GM12878 (cell line): ENCODE measurements at regions not wholly inside any gene's neighbourhood (a gene's known extent, or its start where the extent isn't known, plus 50 kb on each side); places are given as distances from the start of the nearest gene placed in this dataset.

ENCODE experiments used
- ATAC-seq: fragments of 200-7000 bp; cut with Tn5 transposase; 3 replicates; pipeline ENCODE4 v1.9.1; 2020; ENCODE audit warnings: mild to moderate bottlenecking, moderate library complexity
- BruUV-seq: library from RNA; stranded (reverse); fragments of 400-500 nt; replicated peaks from 2 replicates; lab custom pipeline; 2021; lab: Mats Ljungman, UMichigan
- CTCF ChIA-PET: fragments of 300-600 bp; sonication (Branson Sonifier 250); formaldehyde crosslinking; extraction: SDS; loops from one replicate; lab custom pipeline; 2021; ENCODE audit warnings: inconsistent platforms; lab: Yijun Ruan, JAX
- POLR2A ChIA-PET: fragments of 350-600 bp; formaldehyde crosslinking; extraction: SDS; loops from one replicate; lab custom pipeline; 2021; ENCODE audit warnings: inconsistent platforms; lab: Charles Lee
- RAD21 ChIA-PET: fragments of 300-600 bp; sonication (Branson Sonifier 250); formaldehyde crosslinking; loops from one replicate; lab custom pipeline; 2023; ENCODE audit warnings: antibody characterized with exemption; ENCODE audit not compliant: unreplicated experiment; lab: Charles Lee
- SMC1A ChIA-PET: fragments of 300-600 bp; sonication (Branson Sonifier 250); formaldehyde crosslinking; loops from one replicate; lab custom pipeline; 2023; ENCODE audit not compliant: unreplicated experiment, uncharacterized antibody; lab: Charles Lee
- DNase-seq: peaks from one replicate; pipeline ENCODE4 v3.0.0-alpha.2; 2011; ENCODE audit warnings: low read depth, low spot score
- FAIRE-seq: peaks from 3 replicates; lab custom pipeline; 2011; peaks lifted over from hg19 to GRCh38; lab: Jason Lieb, UNC
- H2AFZ ChIP-seq: 2 replicates; pipeline ENCODE4 v1.6.0; 2011; ENCODE audit warnings: low read depth, low read length, control low read depth; ENCODE audit not compliant: control insufficient read depth
- H3K27ac ChIP-seq: 2 replicates; pipeline ENCODE4 v1.5.1; 2011; ENCODE audit warnings: control low read depth; ENCODE audit not compliant: control insufficient read depth, insufficient read depth
- H3K27me3 ChIP-seq, 2 experiments: replicated peaks in 1 of 2; 2 replicates each; pipeline versions ENCODE4 v1.6.0 to v1.6.1; 2011; ENCODE audit warnings: low read length in 1 of 2; ENCODE audit not compliant: control insufficient read depth in 2 of 2, insufficient read depth in 2 of 2
- H3K36me3 ChIP-seq, 2 experiments: 2 replicates each; pipeline ENCODE4 v1.5.1; 2011; ENCODE audit warnings: low read length in 1 of 2; ENCODE audit not compliant: control insufficient read depth in 2 of 2, insufficient read depth in 2 of 2
- H3K4me1 ChIP-seq: 2 replicates; pipeline ENCODE4 v1.6.1; 2011; ENCODE audit warnings: mild to moderate bottlenecking, low read length, moderate library complexity, mixed read lengths; ENCODE audit not compliant: control insufficient read depth, insufficient read depth
- H3K4me2 ChIP-seq: 2 replicates; pipeline ENCODE4 v1.6.0; 2011; ENCODE audit warnings: control low read depth; ENCODE audit not compliant: control insufficient read depth, insufficient read depth
- H3K4me3 ChIP-seq: fragments of 200-600 bp; sonication (generic); 2 replicates; pipeline ENCODE4 v1.5.1; 2016
- H3K79me2 ChIP-seq: 2 replicates; pipeline ENCODE4 v1.6.0; 2011; ENCODE audit warnings: low read length; ENCODE audit not compliant: control insufficient read depth, insufficient read depth
- H3K9ac ChIP-seq: 2 replicates; pipeline ENCODE4 v1.8.0; 2011; ENCODE audit warnings: low read length, control low read depth, mixed read lengths; ENCODE audit not compliant: control insufficient read depth, insufficient read depth
- H3K9me3 ChIP-seq: replicated peaks from 3 replicates; pipeline ENCODE4 v1.5.1; 2011; ENCODE audit warnings: mild to moderate bottlenecking, low read length; ENCODE audit not compliant: control insufficient read depth, insufficient read depth
- H4K20me1 ChIP-seq: 2 replicates; pipeline ENCODE4 v1.6.0; 2011; ENCODE audit not compliant: control insufficient read depth, insufficient read depth
- ATF3 ChIP-seq: IDR thresholded peaks from 2 replicates; pipeline ENCODE4 v1.6.1; 2011; ENCODE audit warnings: low read depth, mild to moderate bottlenecking, low read length, moderate library complexity, borderline replicate concordance; ENCODE audit errors: extremely low read depth
- IRF3 ChIP-seq: fragments of 450-650 bp; IDR thresholded peaks from 2 replicates; pipeline ENCODE4 v1.6.1; 2014; ENCODE audit warnings: mild to moderate bottlenecking
- MEF2A ChIP-seq: IDR thresholded peaks from 2 replicates; pipeline ENCODE4 v1.6.1; 2011; ENCODE audit warnings: low read depth, mild to moderate bottlenecking, low read length, moderate library complexity; ENCODE audit not compliant: insufficient read depth
- NR2F1 ChIP-seq: fragments of 450-650 bp; conservative IDR thresholded peaks from 2 replicates; pipeline ENCODE4 v1.6.1; 2017; ENCODE audit warnings: mild to moderate bottlenecking
- PAX8 ChIP-seq: fragments of 450-650 bp; IDR thresholded peaks from 2 replicates; pipeline ENCODE4 v1.6.1; 2017; ENCODE audit warnings: mild to moderate bottlenecking, moderate library complexity
- REST ChIP-seq: IDR thresholded peaks from 2 replicates; pipeline ENCODE4 v1.6.1; 2012; ENCODE audit warnings: mild to moderate bottlenecking, low read depth, low read length
- SKIL ChIP-seq: fragments of 450-650 bp; IDR thresholded peaks from 2 replicates; pipeline ENCODE4 v1.6.1; 2017; ENCODE audit warnings: mild to moderate bottlenecking, low read depth, inconsistent platforms; ENCODE audit not compliant: poor library complexity, severe bottlenecking
- USF1 ChIP-seq: IDR thresholded peaks from 2 replicates; pipeline ENCODE4 v1.6.1; 2011; ENCODE audit warnings: borderline replicate concordance, low read depth, mild to moderate bottlenecking, moderate library complexity, mixed read lengths, low read length; ENCODE audit not compliant: insufficient read depth; ENCODE audit errors: extremely low read length
- ZZZ3 ChIP-seq: IDR thresholded peaks from 2 replicates; pipeline ENCODE4 v1.6.1; 2011; ENCODE audit warnings: low read depth; ENCODE audit not compliant: control insufficient read depth, insufficient read length
- WGBS: methylation state at CpG from one replicate; pipeline ENCODE4 v1.1.6; 2016; ENCODE audit warnings: low lambda C conversion rate; ENCODE audit not compliant: insufficient replicate concordance, insufficient coverage; ENCODE audit errors: missing lambda C conversion rate; 5-methylcytosine and 5-hydroxymethylcytosine counted together
- in situ Hi-C: fragments of 300-500 bp; cut with MboI; formaldehyde crosslinking; loops from 9 replicates; pipeline ENCODE4 v1.14.3; 2018; ENCODE audit warnings: mixed read lengths
- intact Hi-C: fragments of 100-400 bp; cut with micrococcal nuclease; formaldehyde crosslinking; loops from one replicate; pipeline ENCODE4 v1.14.2; 2022; ENCODE audit not compliant: unreplicated experiment

GRCh38 chr13:86020351-86021002 is 221.3 kb upstream of the SLITRK6 start:
- no peak overlapping the region for H3K4me3 ChIP-seq
- no peak overlapping the region for H2AFZ ChIP-seq
- intact Hi-C loops: no loop called here
- H3K4me1 ChIP-seq: no peaks in the 10 kb centered on the region
- BruUV-seq: no TSS peak
- no peaks in the 10 kb centered on the region for H4K20me1 ChIP-seq
- H3K27me3 ChIP-seq: no peaks in the 10 kb centered on the region
- H3K4me2 ChIP-seq: no peak overlapping the region
- in situ Hi-C loops: no loop called here
- H3K27ac ChIP-seq: no peak overlapping the region
- DNase-seq (no peak), FAIRE-seq (no peak), ATAC-seq (no peak)
- no peaks in the 10 kb centered on the region for H3K79me2 ChIP-seq
- H3K9ac ChIP-seq: no peak overlapping the region
- CTCF ChIA-PET: no interaction called here
- RAD21 ChIA-PET: no interaction called here
- H3K9me3 ChIP-seq: no peaks in the 10 kb centered on the region
- SMC1A ChIA-PET: no interaction called here
- POLR2A ChIA-PET: no interaction called here
- TF ChIP-seq IRF3: no peak
- no peak for TF ChIP-seq NR2F1
- TF ChIP-seq MEF2A: no peak
- TF ChIP-seq ATF3: no peak
- TF ChIP-seq ZZZ3: no peak
- TF ChIP-seq PAX8: no peak
- no peak for TF ChIP-seq SKIL
- no peak for TF ChIP-seq REST
- no peak for TF ChIP-seq USF1
- 39% methylated on average over 3 of the region's 3 CpGs for WGBS
- no peaks in the 10 kb centered on the region for H3K36me3 ChIP-seq
